MM.1S (cell line): ENCODE measurements at regions not wholly inside any gene's neighbourhood (a gene's known extent, or its start where the extent isn't known, plus 50 kb on each side); places are given as distances from the start of the nearest gene placed in this dataset.
"Not testable (repeated sequence)": the region's sequence is repeated elsewhere in the genome, so short reads cannot be mapped to it uniquely, and the experiment has no call there.

Experiments
- CTCF ChIP-seq: fragments of 300-600 bp; sonication (generic); IDR thresholded peaks from 2 replicates; pipeline ENCODE4 v1.5.1; 2016; ENCODE audit warnings: antibody characterized with exemption, low read length, mixed read lengths
- EZH2 ChIP-seq: fragments of 300-600 bp; sonication (generic); optimal IDR thresholded peaks from 2 replicates; pipeline ENCODE3; 2017; ENCODE audit warnings: low read depth, mild to moderate bottlenecking, antibody characterized with exemption, low read length, mixed read lengths
- EZH2phosphoT487 ChIP-seq: fragments of 300-600 bp; sonication (generic); IDR thresholded peaks from 2 replicates; pipeline ENCODE4 v1.6.1; 2018; ENCODE audit warnings: antibody characterized with exemption, low read length

- not testable (repeated sequence) for TF ChIP-seq CTCF, EZH2phosphoT487, EZH2
Measured at GRCh38 chr9:42384585-42384984, 201.1 kb downstream of the SPATA31A6 start.
